A549 (cell line): ENCODE measurements at regions not wholly inside any gene's neighbourhood (a gene's known extent, or its start where the extent isn't known, plus 50 kb on each side); places are given as distances from the start of the nearest gene placed in this dataset.

Experiments used
- ATAC-seq, 2 experiments: fragments of 200-7000 bp in 1 of 2; fragments of >200 bp in 1 of 2; cut with Nextera tagmentation in 1 of 2; cut with Tn5 transposase in 1 of 2; 3 replicates each; pipeline versions ENCODE4 v1.8.0 to v1.9.1; 2018 to 2020; ENCODE audit warnings: mild to moderate bottlenecking in 1 of 2, moderate library complexity in 1 of 2
- CTCF ChIA-PET: fragments of 300-600 bp; sonication (Branson Sonifier 250); formaldehyde crosslinking; extraction: SDS; loops from one replicate; lab custom pipeline; 2021; ENCODE audit warnings: antibody characterized with exemption, inconsistent platforms; lab: Yijun Ruan, JAX
- POLR2A ChIA-PET: fragments of 350-600 bp; formaldehyde crosslinking; extraction: SDS; loops from one replicate; lab custom pipeline; 2021; ENCODE audit warnings: antibody characterized with exemption, inconsistent platforms; lab: Yijun Ruan, JAX
- DNase-seq, 2 experiments: peaks; one replicate each; pipeline versions ENCODE4 v3.0.0 to v3.0.0-alpha.2; 2011 to 2016; ENCODE audit warnings: low read depth in 1 of 2, low spot score in 1 of 2
- FAIRE-seq: peaks from 2 replicates; lab custom pipeline; 2011; peaks lifted over from hg19 to GRCh38; lab: Jason Lieb, UNC
- H3K27ac ChIP-seq, 2 experiments: fragments of >200 bp; sonication (Bioruptor Twin); formaldehyde crosslinking; 3 replicates each; pipeline ENCODE4 v1.5.1; 2016 to 2017
- H3K4me1 ChIP-seq: fragments of >200 bp; sonication (Bioruptor Twin); formaldehyde crosslinking; 3 replicates; pipeline ENCODE4 v1.6.1; 2016
- H3K4me2 ChIP-seq: fragments of >200 bp; sonication (Bioruptor Twin); formaldehyde crosslinking; 3 replicates; pipeline ENCODE4 v1.6.1; 2016
- H3K4me3 ChIP-seq: fragments of >200 bp; sonication (Bioruptor Twin); formaldehyde crosslinking; 3 replicates; pipeline ENCODE4 v1.5.1; 2016
- H3K9me3 ChIP-seq: fragments of >200 bp; sonication (Bioruptor Twin); formaldehyde crosslinking; 3 replicates; pipeline ENCODE4 v1.6.1; 2016
- CBX2 ChIP-seq: fragments of 200-600 bp; sonication (generic); IDR thresholded peaks from 2 replicates; pipeline ENCODE4 v1.6.1; 2016; ENCODE audit warnings: low read depth, mild to moderate bottlenecking, borderline replicate concordance
- CBX8 ChIP-seq: fragments of 200-600 bp; sonication (generic); IDR thresholded peaks from 2 replicates; pipeline ENCODE4 v1.6.1; 2016
- EHF ChIP-seq: fragments of 250-450 bp; sonication (Bioruptor Pico); IDR thresholded peaks from 2 replicates; pipeline ENCODE4 v1.5.0; 2020; ENCODE audit warnings: mild to moderate bottlenecking
- GATA3 ChIP-seq: IDR thresholded peaks from 2 replicates; pipeline ENCODE4 v1.6.1; 2012; ENCODE audit warnings: borderline replicate concordance
- HOXA7 ChIP-seq: fragments of 250-450 bp; sonication (Bioruptor Pico); IDR thresholded peaks from 2 replicates; pipeline ENCODE4 v1.5.0; 2020; ENCODE audit warnings: mild to moderate bottlenecking, moderate library complexity
- JUN ChIP-seq, 2 experiments: fragments of >200 bp; sonication (Bioruptor Twin); formaldehyde crosslinking; IDR thresholded peaks; 2 replicates in 1 of 2; 3 replicates in 1 of 2; pipeline ENCODE4 v1.6.1; 2016 to 2017
- MAZ ChIP-seq: fragments of 150-350 bp; IDR thresholded peaks from 2 replicates; pipeline ENCODE4 v1.6.1; 2014; ENCODE audit warnings: antibody characterized with exemption, low read depth, low read length, borderline replicate concordance
- MYC ChIP-seq: IDR thresholded peaks from 2 replicates; pipeline ENCODE4 v1.6.1; 2012; ENCODE audit warnings: mild to moderate bottlenecking, inconsistent platforms, low read length, improper control_type of control experiment, borderline replicate concordance
- POLR2A ChIP-seq: IDR thresholded peaks from 2 replicates; pipeline ENCODE4 v1.6.1; 2012; ENCODE audit warnings: mild to moderate bottlenecking, low read length
- POLR2AphosphoS2 ChIP-seq: conservative IDR thresholded peaks from 2 replicates; pipeline ENCODE4 v1.6.1; 2012; ENCODE audit warnings: low read length, improper control_type of control experiment, inconsistent platforms
- RNF2 ChIP-seq: fragments of 200-600 bp; sonication (generic); IDR thresholded peaks from 2 replicates; pipeline ENCODE4 v1.6.1; 2016; ENCODE audit warnings: low read depth, mild to moderate bottlenecking, antibody characterized with exemption, moderate library complexity, borderline replicate concordance
- TP53 ChIP-seq: fragments of 250-450 bp; sonication (Bioruptor Pico); IDR thresholded peaks from 2 replicates; pipeline ENCODE4 v1.5.0; 2021; ENCODE audit warnings: mild to moderate bottlenecking, moderate library complexity
- WGBS: methylation state at CpG from one replicate; pipeline ENCODE4 v1.1.6; 2017; ENCODE audit errors: missing lambda C conversion rate; 5-methylcytosine and 5-hydroxymethylcytosine counted together
- TF ChIP-seq, protein P1 (sequence below): IDR thresholded peaks from 2 replicates; pipeline ENCODE4 v1.6.1; 2012
- TF ChIP-seq, protein P2 (sequence below): fragments of 150-350 bp; IDR thresholded peaks from 2 replicates; pipeline ENCODE4 v1.6.1; 2014; ENCODE audit warnings: low read depth, mild to moderate bottlenecking, low read length
- TF ChIP-seq, protein P3 (sequence below): IDR thresholded peaks from 2 replicates; pipeline ENCODE4 v1.6.1; 2012; ENCODE audit warnings: low read depth, borderline replicate concordance
- TF ChIP-seq, protein P4 (sequence below): fragments of 250-450 bp; sonication (Bioruptor Pico); IDR thresholded peaks from 2 replicates; pipeline ENCODE4 v1.5.0; 2020; ENCODE audit warnings: low read depth, mild to moderate bottlenecking, moderate library complexity

DNA sequence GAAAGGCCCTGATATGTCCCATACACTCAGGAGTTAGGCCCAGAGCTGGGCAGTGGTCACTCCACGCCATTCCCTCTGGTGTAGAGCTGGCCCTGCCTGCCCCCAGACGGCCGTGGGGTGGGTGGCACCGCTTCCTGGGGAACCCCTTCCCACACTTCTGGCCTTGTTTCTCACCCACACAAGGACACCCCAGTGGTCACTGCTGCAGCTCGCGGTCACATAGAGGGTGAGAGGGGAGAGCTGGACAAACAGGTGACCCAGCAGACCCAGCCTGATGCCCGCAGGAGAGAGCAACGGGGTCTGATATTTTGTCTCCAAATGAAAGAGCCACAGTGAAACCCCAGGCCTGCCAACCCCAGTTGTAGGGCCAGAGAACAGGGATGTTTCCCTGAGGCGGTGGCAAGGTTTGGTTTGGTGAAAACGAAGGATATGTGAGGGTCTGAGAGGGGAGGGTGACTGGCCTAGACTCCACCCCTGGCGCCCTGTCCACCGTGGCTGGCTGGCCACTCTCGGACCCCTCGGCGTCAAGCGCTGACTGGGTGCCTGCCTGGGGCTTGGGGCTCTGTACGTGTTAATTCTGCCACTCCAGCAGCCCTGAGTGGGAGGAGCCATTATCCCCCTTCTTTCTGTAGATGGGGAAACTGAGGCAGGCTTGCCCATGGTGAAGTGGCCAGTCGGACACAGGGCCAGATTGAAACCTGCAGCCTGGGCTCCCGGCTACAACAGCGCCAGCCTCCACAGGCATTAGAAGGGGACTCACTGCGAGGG is 71.0 kb upstream of the PPARA start:
- Histone ChIP-seq H3K4me2 (peak overlapping the region; percentile 96), H3K4me1 (peaks cover 47% of the 10 kb centered on the region), H3K27ac (peak overlapping the region; percentile 99 to 100), H3K9me3 (no peaks in the 10 kb centered on the region), H3K4me3 (peak overlapping the region; percentile 52)
- CTCF ChIA-PET = interaction anchor here (0.7 to 2.8 kb wide), 7 partner anchors 9 to 74 kb away, joined by 3 to 18 read pairs (median 3); no protein-coding TSS in a partner anchor
- POLR2A ChIA-PET = interaction anchor here (0.6 to 4.4 kb wide), 7 partner anchors 9 to 102 kb away, joined by 3 to 39 read pairs (median 4); no protein-coding TSS in a partner anchor
- WGBS = 6% methylated on average over 16 of the region's 21 CpGs
- peak in 1 of 2 experiments; percentile 15; a peak in 4 of 6 replicates for ATAC-seq
- DNase-seq = no peak
- no peak for FAIRE-seq
- TF ChIP-seq CBX8 (no peak), TP53 (CRISPR knock-in tag) (peak; percentile 46; the same call in 1 of the 2 replicates)

DNA sequence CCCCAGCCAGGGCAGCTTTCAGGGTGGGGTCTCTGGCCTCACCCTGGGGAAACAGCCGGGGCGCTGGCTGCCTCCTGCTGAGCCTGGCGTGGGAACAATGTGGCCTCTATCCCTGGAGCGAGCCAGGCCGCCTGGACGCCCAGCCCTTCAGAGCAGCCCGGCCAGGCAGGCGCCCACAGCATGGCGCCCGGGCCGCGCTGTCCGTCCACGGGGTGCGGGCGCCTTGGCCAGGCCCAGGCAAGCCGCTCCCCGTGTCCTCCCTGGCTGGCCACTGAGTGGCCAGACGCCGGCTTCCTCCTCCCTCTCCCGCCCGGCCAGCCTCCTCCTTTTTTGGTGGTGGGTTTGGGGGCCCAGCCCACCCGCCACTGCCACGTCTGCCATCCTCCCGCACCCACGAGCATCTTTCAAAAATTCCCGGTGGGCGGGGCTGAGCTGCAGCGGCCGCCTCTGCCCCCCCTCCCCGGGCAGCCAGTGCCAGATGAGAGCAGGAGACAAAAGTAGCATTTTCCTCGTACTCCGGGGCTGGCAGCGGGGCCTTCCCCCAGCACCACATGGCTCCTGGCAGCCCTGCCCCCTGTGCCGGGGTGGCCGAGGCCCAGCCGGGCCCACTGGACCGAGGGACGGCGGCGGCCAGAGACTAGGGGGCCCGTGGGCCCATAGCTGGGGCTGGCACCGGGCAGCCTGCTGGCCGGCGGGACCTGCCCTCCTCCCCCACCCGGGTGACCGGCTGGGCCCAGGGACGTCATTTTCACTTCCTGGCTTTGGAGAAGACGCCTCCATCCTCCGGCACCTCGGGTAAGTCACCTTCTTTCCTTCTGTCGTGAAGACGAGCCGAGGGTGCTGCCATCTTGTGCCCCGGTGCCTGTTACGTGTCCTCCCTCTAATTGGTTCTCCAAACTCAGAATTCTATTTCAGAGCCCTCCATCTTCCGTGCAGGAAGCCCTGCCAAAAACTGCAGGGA is 70.2 kb upstream of the PPARA start:
- under 1% methylated on average over 15 of the region's 57 CpGs for WGBS
- H3K4me1 ChIP-seq = peaks cover 54% of the 10 kb centered on the region
- H3K4me3 ChIP-seq = peak overlapping the region; percentile 52
- no peak for FAIRE-seq
- H3K27ac ChIP-seq = peak overlapping the region; percentile 99 to 100
- CTCF ChIA-PET = interaction anchor here (0.6 to 2.4 kb wide), 6 partner anchors 9 to 86 kb away, joined by 3 to 14 read pairs (median 3); no protein-coding TSS in a partner anchor
- TF ChIP-seq, protein P1, sequence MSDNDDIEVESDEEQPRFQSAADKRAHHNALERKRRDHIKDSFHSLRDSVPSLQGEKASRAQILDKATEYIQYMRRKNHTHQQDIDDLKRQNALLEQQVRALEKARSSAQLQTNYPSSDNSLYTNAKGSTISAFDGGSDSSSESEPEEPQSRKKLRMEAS = peak; percentile 79; the same call in 1 of the 2 replicates
- TF ChIP-seq MAZ (no peak), HOXA7 (CRISPR knock-in tag) (peak; percentile 30; the same call in 1 of the 2 replicates), EHF (CRISPR knock-in tag) (no peak), RNF2 (no peak), CBX2 (no peak), MYC (peak; percentile 84), JUN (IDR thresholded peaks at IDR 0.05) (peak in 1 of 2 experiments; percentile 55; a peak in 3 of 5 replicates), POLR2AphosphoS2 (0 out of 2 replicates have a peak, but pooled peaks have one; percentile 46), POLR2A (peak; percentile 30), GATA3 (0 out of 2 replicates have a peak, but pooled peaks have one; percentile 20)
- TF ChIP-seq, protein P2, sequence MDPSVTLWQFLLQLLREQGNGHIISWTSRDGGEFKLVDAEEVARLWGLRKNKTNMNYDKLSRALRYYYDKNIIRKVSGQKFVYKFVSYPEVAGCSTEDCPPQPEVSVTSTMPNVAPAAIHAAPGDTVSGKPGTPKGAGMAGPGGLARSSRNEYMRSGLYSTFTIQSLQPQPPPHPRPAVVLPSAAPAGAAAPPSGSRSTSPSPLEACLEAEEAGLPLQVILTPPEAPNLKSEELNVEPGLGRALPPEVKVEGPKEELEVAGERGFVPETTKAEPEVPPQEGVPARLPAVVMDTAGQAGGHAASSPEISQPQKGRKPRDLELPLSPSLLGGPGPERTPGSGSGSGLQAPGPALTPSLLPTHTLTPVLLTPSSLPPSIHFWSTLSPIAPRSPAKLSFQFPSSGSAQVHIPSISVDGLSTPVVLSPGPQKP = no peak
- TF ChIP-seq, protein P3, sequence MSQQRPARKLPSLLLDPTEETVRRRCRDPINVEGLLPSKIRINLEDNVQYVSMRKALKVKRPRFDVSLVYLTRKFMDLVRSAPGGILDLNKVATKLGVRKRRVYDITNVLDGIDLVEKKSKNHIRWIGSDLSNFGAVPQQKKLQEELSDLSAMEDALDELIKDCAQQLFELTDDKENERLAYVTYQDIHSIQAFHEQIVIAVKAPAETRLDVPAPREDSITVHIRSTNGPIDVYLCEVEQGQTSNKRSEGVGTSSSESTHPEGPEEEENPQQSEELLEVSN = 0 out of 2 replicates have a peak, but pooled peaks have one; percentile 30
- TF ChIP-seq, protein P4, sequence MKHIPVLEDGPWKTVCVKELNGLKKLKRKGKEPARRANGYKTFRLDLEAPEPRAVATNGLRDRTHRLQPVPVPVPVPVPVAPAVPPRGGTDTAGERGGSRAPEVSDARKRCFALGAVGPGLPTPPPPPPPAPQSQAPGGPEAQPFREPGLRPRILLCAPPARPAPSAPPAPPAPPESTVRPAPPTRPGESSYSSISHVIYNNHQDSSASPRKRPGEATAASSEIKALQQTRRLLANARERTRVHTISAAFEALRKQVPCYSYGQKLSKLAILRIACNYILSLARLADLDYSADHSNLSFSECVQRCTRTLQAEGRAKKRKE (CRISPR knock-in tag) = peak; percentile 38; the same call in 1 of the 2 replicates
- DNase-seq = peak in 1 of 2 experiments; percentile 93
- POLR2A ChIA-PET = interaction anchor here (0.8 to 4.4 kb wide), 6 partner anchors 8 to 73 kb away, joined by 3 to 39 read pairs (median 4); no protein-coding TSS in a partner anchor
- H3K9me3 ChIP-seq = no peaks in the 10 kb centered on the region
- ATAC-seq = peak; percentile 64 to 71
- peak overlapping the region; percentile 96 for H3K4me2 ChIP-seq
